Astrocyte of the hippocampus (primary cell): ENCODE measurements at regions not wholly inside any gene's neighbourhood (a gene's known extent, or its start where the extent isn't known, plus 50 kb on each side); places are given as distances from the start of the nearest gene placed in this dataset.
A peak's percentile ranks its signal among the peaks of the same experiment; 100 is the strongest.

Source experiments
- DNase-seq: peaks from one replicate; pipeline ENCODE4 v3.0.0; 2011; ENCODE audit warnings: low read depth, low spot score

- no peak for DNase-seq
Observed at GRCh38 chr17:45680360-45680759, 103.8 kb upstream of the CRHR1 start.

- DNase-seq: no peak
Observed at GRCh38 chr17:45681706-45682105, 102.4 kb upstream of the CRHR1 start.

- DNase-seq: no peak
Observed at GRCh38 chr17:45686250-45686649, 97.9 kb upstream of the CRHR1 start.

- no peak for DNase-seq
Observed at GRCh38 chr17:45687594-45687993, 96.5 kb upstream of the CRHR1 start.

GRCh38 chr17:45688353-45688752 lies 95.8 kb upstream of the CRHR1 start:
- no peak for DNase-seq

GRCh38 chr17:45688820-45689219 lies 95.3 kb upstream of the CRHR1 start:
- no peak for DNase-seq

- no peak for DNase-seq
Observed at GRCh38 chr17:45689451-45689850, 94.7 kb upstream of the CRHR1 start.

- no peak for DNase-seq
Observed at GRCh38 chr17:45690625-45691275, 93.4 kb upstream of the CRHR1 start.

- no peak for DNase-seq
Observed at GRCh38 chr17:45692661-45693060, 91.5 kb upstream of the CRHR1 start.

- DNase-seq: no peak
Observed at GRCh38 chr17:45693792-45694191, 90.3 kb upstream of the CRHR1 start.

GRCh38 chr17:45696442-45696841 lies 87.7 kb upstream of the CRHR1 start:
- no peak for DNase-seq

- no peak for DNase-seq
Observed at GRCh38 chr17:45697076-45697475, 87.0 kb upstream of the CRHR1 start.

- DNase-seq: no peak
Observed at GRCh38 chr17:45700171-45701090, 83.7 kb upstream of the CRHR1 start.

GRCh38 chr17:45702666-45703266 lies 81.4 kb upstream of the CRHR1 start:
- peak; percentile 62 for DNase-seq

GRCh38 chr17:45703348-45703747 lies 80.8 kb upstream of the CRHR1 start:
- DNase-seq: no peak

- DNase-seq: no peak
Observed at GRCh38 chr17:45703806-45704205, 80.3 kb upstream of the CRHR1 start.

GRCh38 chr17:45704251-45704650 lies 79.9 kb upstream of the CRHR1 start:
- DNase-seq: no peak

GRCh38 chr17:45705123-45706009 lies 78.8 kb upstream of the CRHR1 start:
- peak; percentile 9 for DNase-seq

GRCh38 chr17:45706033-45706432 lies 78.1 kb upstream of the CRHR1 start:
- no peak for DNase-seq

- DNase-seq: no peak
Observed at GRCh38 chr17:45708707-45709290, 75.3 kb upstream of the CRHR1 start.

- no peak for DNase-seq
Observed at GRCh38 chr17:45709728-45710288, 74.3 kb upstream of the CRHR1 start.
